CD4-positive, CD25-positive, alpha-beta regulatory T cell (primary cell): ENCODE measurements at regions not wholly inside any gene's neighbourhood (a gene's known extent, or its start where the extent isn't known, plus 50 kb on each side); places are given as distances from the start of the nearest gene placed in this dataset.

Source experiments
- ATAC-seq, 2 donors: fragments of 150-1000 bp; cut with Tn5 transposase; one replicate each; pipeline ENCODE4 v1.10.0; 2021; ENCODE audit warnings: low read depth in 2 of 2, moderate number of reproducible peaks in 2 of 2, moderate library complexity in 1 of 2
- DNase-seq, 3 donors: peaks; one replicate each; pipeline versions ENCODE4 v3.0.0 to v3.0.0-alpha.2; 2012 to 2022; ENCODE audit warnings: mixed read lengths in 1 of 3
- H3K27ac ChIP-seq: one replicate; pipeline ENCODE4 v1.7.0; 2013; ENCODE audit warnings: mild to moderate bottlenecking, low read length; ENCODE audit not compliant: insufficient read depth, poor library complexity, severe bottlenecking
- H3K27me3 ChIP-seq: one replicate; pipeline ENCODE4 v1.7.0; 2013; ENCODE audit warnings: low read length; ENCODE audit not compliant: control insufficient read depth, insufficient read depth
- H3K36me3 ChIP-seq: one replicate; pipeline ENCODE4 v1.7.0; 2013; ENCODE audit warnings: mild to moderate bottlenecking, low read length, moderate library complexity; ENCODE audit not compliant: control insufficient read depth, insufficient read depth
- H3K4me1 ChIP-seq: 2 replicates; pipeline ENCODE4 v1.7.0; 2013; ENCODE audit warnings: mild to moderate bottlenecking, low read length; ENCODE audit not compliant: insufficient read depth, control insufficient read depth, poor library complexity, severe bottlenecking
- H3K4me3 ChIP-seq: one replicate; pipeline ENCODE4 v1.7.0; 2013; ENCODE audit warnings: low read depth, mild to moderate bottlenecking, low read length, moderate library complexity
- H3K9me3 ChIP-seq, 2 experiments: 1 replicate in 1 of 2; 2 replicates in 1 of 2; pipeline ENCODE4 v1.7.0; 2013; ENCODE audit warnings: low read length in 2 of 2, mild to moderate bottlenecking in 1 of 2, moderate library complexity in 1 of 2; ENCODE audit not compliant: control insufficient read depth in 2 of 2
- H3K27ac Mint-ChIP-seq, 3 donors: one replicate each; pipeline ENCODE4 v1.8.0; 2020 to 2022; ENCODE audit warnings: mild to moderate bottlenecking in 3 of 3, mixed read lengths in 3 of 3, moderate library complexity in 2 of 3
- H3K27me3 Mint-ChIP-seq: one replicate; pipeline ENCODE4 v1.8.0; 2022; ENCODE audit warnings: mild to moderate bottlenecking, mixed read lengths
- H3K36me3 Mint-ChIP-seq: one replicate; pipeline ENCODE4 v1.8.0; 2020; ENCODE audit warnings: mixed read lengths
- H3K4me1 Mint-ChIP-seq, 4 donors: one replicate each; pipeline ENCODE4 v1.8.0; 2020 to 2022; ENCODE audit warnings: mixed read lengths in 4 of 4, mild to moderate bottlenecking in 1 of 4
- H3K4me3 Mint-ChIP-seq, 4 donors: one replicate each; pipeline ENCODE4 v1.8.0; 2020 to 2022; ENCODE audit warnings: mild to moderate bottlenecking in 4 of 4, mixed read lengths in 4 of 4, moderate library complexity in 3 of 4
- H3K9me3 Mint-ChIP-seq, 7 donors: one replicate each; pipeline ENCODE4 v1.8.0; 2020 to 2022; ENCODE audit warnings: mixed read lengths in 7 of 7, mild to moderate bottlenecking in 3 of 7, moderate library complexity in 2 of 7

DNA sequence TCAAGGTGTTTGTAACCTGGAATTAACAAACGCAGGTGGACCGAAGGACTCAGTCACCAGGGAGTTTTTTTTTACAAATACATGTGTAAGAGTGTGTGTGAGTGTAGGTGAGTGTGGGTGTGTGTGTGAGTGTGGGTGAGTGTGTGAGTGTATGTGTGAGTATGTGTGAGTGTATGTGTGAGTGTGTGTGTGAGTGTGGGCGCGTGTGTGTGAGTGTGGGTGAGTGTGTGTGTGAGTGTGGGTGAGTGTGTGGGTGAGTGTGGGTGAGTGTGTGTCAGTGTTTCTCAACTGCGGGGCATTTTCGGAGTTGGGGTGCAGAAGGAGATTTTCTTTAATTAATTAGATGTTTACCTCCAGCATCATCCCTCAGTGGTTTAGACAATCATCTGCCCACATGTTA, 1178.8 kb downstream of the VRK1 start:
- H3K9me3 Mint-ChIP-seq, result no peaks in the 10 kb centered on the region
- no peaks in the 10 kb centered on the region for H3K9me3 ChIP-seq
- no peaks in the 10 kb centered on the region for H3K27me3 Mint-ChIP-seq
- peaks cover 20 to 78% (median 51%) of the 10 kb centered on the region in 4 donors for H3K4me1 Mint-ChIP-seq
- H3K36me3 ChIP-seq, result peaks cover 5% of the 10 kb centered on the region
- H3K27ac ChIP-seq, result peak overlapping the region; percentile 82
- no peak for ATAC-seq
- H3K4me3 ChIP-seq, result peak overlapping the region; percentile 98
- peak overlapping the region; percentile 92 to 96 (median 94) for H3K4me3 Mint-ChIP-seq
- H3K27ac Mint-ChIP-seq, result peak overlapping the region; percentile 91 to 98 (median 98)
- H3K36me3 Mint-ChIP-seq, result peaks cover 32% of the 10 kb centered on the region
- no peaks in the 10 kb centered on the region for H3K27me3 ChIP-seq
- peak in 1 of 3 donors; percentile 47 for DNase-seq
- peaks cover 50% of the 10 kb centered on the region for H3K4me1 ChIP-seq

DNA sequence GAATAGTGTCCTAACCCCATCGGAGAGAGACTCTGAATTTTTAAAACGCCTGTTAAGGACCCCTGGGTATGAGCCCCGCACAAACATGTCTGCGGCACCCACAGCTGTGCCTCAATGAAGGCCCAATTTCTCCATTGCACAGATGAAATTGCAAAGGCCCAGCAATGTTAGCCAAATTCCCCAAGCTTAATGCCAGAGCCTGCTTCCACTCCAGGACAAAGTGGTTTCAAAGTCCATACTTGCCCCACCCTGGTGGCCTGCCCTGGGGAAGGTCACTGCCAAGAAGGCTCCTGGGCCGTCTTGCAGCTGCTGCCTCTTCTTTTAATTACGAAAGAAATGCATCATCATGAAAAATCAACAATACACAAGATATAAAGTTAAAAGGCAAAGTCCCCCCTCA, 1179.7 kb downstream of the VRK1 start:
- peak overlapping the region; percentile 82 for H3K27ac ChIP-seq
- H3K4me3 Mint-ChIP-seq, result peak overlapping the region; percentile 92 to 96 (median 94)
- H3K27me3 ChIP-seq, result no peaks in the 10 kb centered on the region
- H3K9me3 ChIP-seq, result no peaks in the 10 kb centered on the region
- peaks cover 46% of the 10 kb centered on the region for H3K4me1 ChIP-seq
- H3K27ac Mint-ChIP-seq, result peak overlapping the region; percentile 91 to 98 (median 98)
- peaks cover 5% of the 10 kb centered on the region for H3K36me3 ChIP-seq
- ATAC-seq (no peak), DNase-seq (peak in 1 of 3 donors; percentile 39)
- H3K9me3 Mint-ChIP-seq, result no peaks in the 10 kb centered on the region
- H3K27me3 Mint-ChIP-seq, result no peaks in the 10 kb centered on the region
- peaks cover 26% of the 10 kb centered on the region for H3K36me3 Mint-ChIP-seq
- peak overlapping the region; percentile 98 for H3K4me3 ChIP-seq
- H3K4me1 Mint-ChIP-seq, result peaks cover 20 to 69% (median 46%) of the 10 kb centered on the region in 4 donors

DNA sequence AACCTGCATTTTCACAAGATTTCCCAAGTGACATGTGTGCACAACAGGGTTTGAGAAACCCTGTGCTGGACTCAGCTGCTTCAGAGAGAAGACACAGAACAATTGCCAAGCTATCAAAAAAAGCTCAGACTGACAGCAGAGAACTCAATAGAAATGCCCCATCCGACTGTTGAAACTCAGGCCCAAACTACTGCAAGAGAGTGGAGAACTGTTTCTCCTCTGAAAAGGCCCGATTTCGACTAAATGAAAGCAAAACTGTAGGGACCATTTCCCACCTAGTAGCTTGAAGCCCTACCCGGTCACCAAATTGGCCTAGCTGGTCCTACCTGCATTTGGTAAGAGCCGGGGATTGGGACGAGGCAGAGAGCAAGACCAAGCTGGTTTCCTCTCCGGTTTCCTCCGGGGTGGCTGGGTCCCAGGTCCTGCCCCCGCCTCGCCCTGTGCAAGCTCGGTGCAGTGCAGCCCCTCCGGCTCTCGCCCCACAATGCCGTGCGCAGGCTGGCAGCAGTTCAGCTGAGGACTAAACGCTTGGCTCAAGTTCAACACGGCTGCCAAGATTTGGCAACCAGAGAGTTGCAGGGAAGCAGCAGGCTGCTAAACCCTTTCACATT, 1180.6 kb downstream of the VRK1 start:
- Histone ChIP-seq H3K9me3 (no peaks in the 10 kb centered on the region), H3K4me3 (peak overlapping the region; percentile 98), H3K36me3 (peaks cover 3% of the 10 kb centered on the region), H3K27ac (peak overlapping the region; percentile 82), H3K4me1 (peaks cover 39% of the 10 kb centered on the region), H3K27me3 (no peaks in the 10 kb centered on the region)
- peaks cover 20 to 60% (median 40%) of the 10 kb centered on the region in 4 donors for H3K4me1 Mint-ChIP-seq
- H3K27ac Mint-ChIP-seq, result peak overlapping the region; percentile 91 to 98 (median 98)
- ATAC-seq (peak; percentile 84 to 86), DNase-seq (peak; percentile 52 to 89 (median 72))
- H3K27me3 Mint-ChIP-seq, result no peaks in the 10 kb centered on the region
- H3K9me3 Mint-ChIP-seq, result no peaks in the 10 kb centered on the region
- peaks cover 22% of the 10 kb centered on the region for H3K36me3 Mint-ChIP-seq
- H3K4me3 Mint-ChIP-seq, result peak overlapping the region; percentile 92 to 96 (median 94)

DNA sequence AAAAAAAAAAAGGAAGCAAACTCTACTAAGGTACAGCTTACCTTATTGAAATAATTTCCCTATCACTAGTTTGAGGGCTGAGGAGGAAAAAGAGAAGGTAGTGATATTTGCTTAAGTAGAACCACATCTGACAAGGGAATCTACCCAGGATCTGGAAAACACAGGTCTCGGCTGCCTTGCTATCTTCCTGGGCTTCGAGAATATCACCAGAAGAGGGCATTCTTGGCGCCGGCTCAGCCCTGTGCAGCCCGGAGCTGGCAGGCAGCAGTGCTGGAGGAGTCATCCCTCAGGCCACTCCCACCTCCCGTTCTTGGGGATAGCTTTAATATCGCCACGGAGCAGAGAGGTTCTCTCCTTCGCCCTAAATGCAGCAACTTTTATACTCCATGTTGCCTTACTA, 1181.2 kb downstream of the VRK1 start:
- Mint-ChIP-seq H3K9me3 (no peaks in the 10 kb centered on the region), H3K27ac (peak overlapping the region; percentile 91 to 98 (median 98)), H3K27me3 (no peaks in the 10 kb centered on the region), H3K36me3 (peaks cover 16% of the 10 kb centered on the region), H3K4me1 (peaks cover 20 to 54% (median 36%) of the 10 kb centered on the region in 4 donors), H3K4me3 (peak overlapping the region; percentile 92 to 96 (median 94))
- Histone ChIP-seq H3K4me1 (peaks cover 39% of the 10 kb centered on the region), H3K4me3 (peak overlapping the region; percentile 98), H3K27ac (peak overlapping the region; percentile 82), H3K36me3 (no peaks in the 10 kb centered on the region), H3K9me3 (no peaks in the 10 kb centered on the region), H3K27me3 (no peaks in the 10 kb centered on the region)
- DNase-seq (peak; percentile 52 to 81 (median 59)), ATAC-seq (peak; percentile 74)

DNA sequence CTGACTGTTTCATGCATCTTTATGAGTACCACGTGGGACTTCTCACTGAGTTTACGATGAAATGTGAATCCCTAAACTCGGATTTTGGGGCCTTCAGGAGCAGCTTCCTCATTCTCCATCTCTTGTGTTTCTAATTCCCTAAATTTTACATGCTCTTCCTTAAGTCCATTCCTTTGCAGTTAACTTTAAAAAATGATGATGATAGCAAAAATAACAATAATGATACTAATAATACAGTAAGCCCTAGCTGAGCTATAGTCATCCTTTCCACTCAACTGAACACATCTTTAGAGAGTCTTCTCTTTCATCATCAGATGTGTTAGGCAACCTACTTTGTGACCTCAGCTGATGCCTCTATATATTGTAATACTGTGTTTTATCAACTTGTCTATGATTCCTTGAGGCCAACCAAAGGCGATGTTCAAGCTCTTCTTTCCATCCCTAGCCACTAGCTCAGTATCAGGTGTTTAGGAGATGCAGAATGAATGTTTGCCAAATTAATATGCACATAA, 1196.4 kb downstream of the VRK1 start:
- DNase-seq (no peak), ATAC-seq (peak; percentile 23 to 32)
- peaks cover 37% of the 10 kb centered on the region for H3K4me1 ChIP-seq
- H3K4me1 Mint-ChIP-seq, result peaks cover 32 to 71% (median 55%) of the 10 kb centered on the region in 4 donors
- no peaks in the 10 kb centered on the region for H3K27me3 ChIP-seq
- H3K36me3 ChIP-seq, result no peaks in the 10 kb centered on the region
- H3K9me3 ChIP-seq, result no peaks in the 10 kb centered on the region
- H3K27ac ChIP-seq, result peak overlapping the region; percentile 65
- peaks cover 0 to 3% (median 0%) of the 10 kb centered on the region in 7 donors for H3K9me3 Mint-ChIP-seq
- H3K27me3 Mint-ChIP-seq, result no peaks in the 10 kb centered on the region
- H3K4me3 Mint-ChIP-seq, result peak overlapping the region; percentile 18 to 61 (median 44)
- H3K36me3 Mint-ChIP-seq, result no peaks in the 10 kb centered on the region
- peak overlapping the region; percentile 43 for H3K4me3 ChIP-seq
- peak overlapping the region; percentile 90 to 98 (median 90) for H3K27ac Mint-ChIP-seq

DNA sequence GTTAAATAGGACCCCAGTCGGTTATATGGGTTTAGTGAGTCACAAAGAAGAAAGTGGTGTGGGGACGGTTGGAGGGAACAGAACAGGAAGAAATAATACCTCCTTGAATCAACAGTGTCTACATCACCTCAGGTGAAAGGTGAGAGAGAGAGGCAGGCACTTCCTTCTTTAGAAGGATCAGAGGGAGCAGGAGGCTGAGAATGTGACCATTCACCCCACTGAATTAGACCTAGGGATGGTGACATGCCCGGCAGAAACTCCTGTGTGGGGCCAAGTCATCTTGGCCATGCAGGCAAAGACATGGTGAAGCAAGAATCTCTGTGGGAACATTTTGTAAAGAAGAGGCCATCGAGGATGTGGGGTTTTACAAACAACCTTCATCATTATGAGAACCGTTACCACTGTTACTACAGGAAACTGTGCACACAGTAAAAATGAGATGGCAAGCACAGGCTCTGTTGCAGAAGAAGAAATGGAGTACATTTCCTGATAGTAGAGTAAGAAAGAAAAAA, 1196.9 kb downstream of the VRK1 start:
- Histone ChIP-seq H3K4me3 (peak overlapping the region; percentile 43), H3K4me1 (peaks cover 37% of the 10 kb centered on the region), H3K27me3 (no peaks in the 10 kb centered on the region), H3K36me3 (no peaks in the 10 kb centered on the region), H3K27ac (peak overlapping the region; percentile 65), H3K9me3 (no peaks in the 10 kb centered on the region)
- no peaks in the 10 kb centered on the region for H3K36me3 Mint-ChIP-seq
- H3K4me3 Mint-ChIP-seq, result peak overlapping the region; percentile 18 to 61 (median 44)
- peaks cover 32 to 74% (median 57%) of the 10 kb centered on the region in 4 donors for H3K4me1 Mint-ChIP-seq
- H3K9me3 Mint-ChIP-seq, result peaks cover 0 to 2% (median 0%) of the 10 kb centered on the region in 7 donors
- H3K27ac Mint-ChIP-seq, result peak overlapping the region; percentile 90 to 98 (median 90)
- DNase-seq, result peak in 2 of 3 donors; percentile 75 to 80
- H3K27me3 Mint-ChIP-seq, result no peaks in the 10 kb centered on the region
- ATAC-seq, result peak; percentile 90 to 91

DNA sequence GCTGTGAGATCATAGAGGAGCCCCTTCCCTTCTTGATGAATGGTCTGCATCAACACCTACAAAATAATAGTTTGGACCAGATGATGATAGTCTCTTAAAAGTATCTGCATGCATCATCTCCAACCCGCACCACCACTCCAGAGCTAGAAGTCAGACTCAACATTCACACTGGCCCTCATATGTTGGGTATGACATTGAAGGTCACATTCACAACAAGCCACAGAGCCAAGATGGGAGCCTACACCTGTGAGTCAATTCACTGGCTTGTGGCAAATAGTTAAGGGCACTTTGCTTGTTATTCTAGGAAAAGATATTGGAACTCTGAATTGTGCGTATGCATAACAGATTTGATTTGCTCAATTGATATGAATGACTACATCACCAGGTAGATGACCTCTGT, 1197.9 kb downstream of the VRK1 start:
- Histone ChIP-seq H3K27me3 (no peaks in the 10 kb centered on the region), H3K36me3 (no peaks in the 10 kb centered on the region), H3K4me1 (peaks cover 37% of the 10 kb centered on the region), H3K27ac (peak overlapping the region; percentile 65), H3K4me3 (peak overlapping the region; percentile 43), H3K9me3 (no peaks in the 10 kb centered on the region)
- ATAC-seq, result no peak
- Mint-ChIP-seq H3K4me3 (peak overlapping the region in 3 of 4 donors; percentile 49 to 61 (median 59)), H3K27ac (peak overlapping the region; percentile 90 to 98 (median 90)), H3K9me3 (peaks cover 0 to 2% (median 0%) of the 10 kb centered on the region in 7 donors), H3K27me3 (no peaks in the 10 kb centered on the region), H3K36me3 (no peaks in the 10 kb centered on the region), H3K4me1 (peaks cover 32 to 74% (median 59%) of the 10 kb centered on the region in 4 donors)
- peak in 1 of 3 donors; percentile 5 for DNase-seq
